Adrenal gland (tissue), 5 donors: ENCODE measurements at regions not wholly inside any gene's neighbourhood (a gene's known extent, or its start where the extent isn't known, plus 50 kb on each side); places are given as distances from the start of the nearest gene placed in this dataset.

ENCODE experiments used
- CTCF ChIP-seq, 6 experiments: fragments of 450-650 bp in 4 of 6; fragments of 200-600 bp in 2 of 6; sonication (generic) in 1 of 6; IDR thresholded peaks; 1 replicate in 5 of 6; 2 replicates in 1 of 6; pipeline versions ENCODE4 v1.5.1 to v1.8.0; 2016 to 2021; ENCODE audit warnings: antibody characterized with exemption in 6 of 6, mild to moderate bottlenecking in 2 of 6, moderate library complexity in 1 of 6
- POLR2A ChIP-seq, 2 donors: fragments of 450-650 bp; IDR thresholded peaks; one replicate each; pipeline ENCODE4 v1.6.1; 2017; ENCODE audit warnings: antibody characterized with exemption in 2 of 2, mild to moderate bottlenecking in 2 of 2, moderate library complexity in 1 of 2
- donor health status: DM: no; HTN: no; CAD: no.

- no peak for TF ChIP-seq CTCF (IDR thresholded peaks at IDR 0.05)
- TF ChIP-seq POLR2A (IDR thresholded peaks at IDR 0.05) = no peak
Measured at GRCh38 chr13:21932996-21933395, 262.1 kb downstream of the FGF9 start.
